Fibroblast of lung (primary cell): ENCODE measurements at regions not wholly inside any gene's neighbourhood (a gene's known extent, or its start where the extent isn't known, plus 50 kb on each side); places are given as distances from the start of the nearest gene placed in this dataset.
A peak's percentile ranks its signal among the peaks of the same experiment; 100 is the strongest.

Source experiments
- DNase-seq, 2 donors: peaks; one replicate each; pipeline versions ENCODE4 v3.0.0 to v3.0.0-alpha.2; 2010; ENCODE audit warnings: low read depth in 2 of 2
- H2AFZ ChIP-seq: 2 replicates; pipeline ENCODE4 v1.5.1; 2012; ENCODE audit warnings: low read length, control low read depth, inconsistent platforms
- H3K27ac ChIP-seq: 2 replicates; pipeline ENCODE4 v1.5.1; 2011; ENCODE audit warnings: low read length, control low read depth; ENCODE audit not compliant: insufficient read depth
- H3K27me3 ChIP-seq: 2 replicates; pipeline ENCODE4 v1.5.1; 2011; ENCODE audit warnings: mild to moderate bottlenecking, low read length; ENCODE audit not compliant: control insufficient read depth, insufficient read depth
- H3K36me3 ChIP-seq: 2 replicates; pipeline ENCODE4 v1.5.1; 2011; ENCODE audit warnings: low read length; ENCODE audit not compliant: control insufficient read depth, insufficient read depth
- H3K4me1 ChIP-seq: 2 replicates; pipeline ENCODE4 v1.5.1; 2011; ENCODE audit warnings: low read length; ENCODE audit not compliant: control insufficient read depth, insufficient read depth; ENCODE audit errors: extremely low read depth
- H3K4me2 ChIP-seq: 2 replicates; pipeline ENCODE4 v1.5.1; 2011; ENCODE audit warnings: low read length, control low read depth; ENCODE audit not compliant: insufficient read depth; ENCODE audit errors: extremely low read depth
- H3K4me3 ChIP-seq, 4 experiments: fragments of 200-600 bp in 1 of 4; sonication (generic) in 1 of 4; replicated peaks in 1 of 4; 2 replicates each; pipeline ENCODE4 v1.5.1; 2011 to 2016; ENCODE audit warnings: low read length in 4 of 4, low read depth in 3 of 4, mild to moderate bottlenecking in 3 of 4, control low read depth in 2 of 4, inconsistent platforms in 1 of 4, mixed read lengths in 1 of 4; ENCODE audit not compliant: insufficient read depth in 1 of 4; ENCODE audit errors: control extremely low read depth in 1 of 4
- H3K79me2 ChIP-seq: 2 replicates; pipeline ENCODE4 v1.5.1; 2012; ENCODE audit warnings: mild to moderate bottlenecking, low read length, inconsistent platforms; ENCODE audit not compliant: control insufficient read depth, insufficient read depth
- H3K9ac ChIP-seq: 2 replicates; pipeline ENCODE4 v1.5.1; 2011; ENCODE audit warnings: mild to moderate bottlenecking, low read length, control low read depth; ENCODE audit not compliant: insufficient read depth
- H3K9me3 ChIP-seq: 2 replicates; pipeline ENCODE4 v1.5.1; 2012; ENCODE audit warnings: low read depth, low read length; ENCODE audit not compliant: control insufficient read depth, insufficient read depth
- H4K20me1 ChIP-seq: 2 replicates; pipeline ENCODE4 v1.5.1; 2011; ENCODE audit warnings: low read length; ENCODE audit not compliant: control insufficient read depth, insufficient read depth; ENCODE audit errors: extremely low read depth
- CTCF ChIP-seq, 2 donors: IDR thresholded peaks in 1 of 2; conservative IDR thresholded peaks in 1 of 2; 1 replicate in 1 of 2; 2 replicates in 1 of 2; pipeline ENCODE4 v1.5.1; 2011 to 2012; ENCODE audit warnings: low read length in 2 of 2, control low read depth in 1 of 2, inconsistent platforms in 1 of 2, low read depth in 1 of 2, mild to moderate bottlenecking in 1 of 2
- EZH2 ChIP-seq: IDR thresholded peaks from 2 replicates; pipeline ENCODE4 v1.5.1; 2012; ENCODE audit warnings: low read length, control low read depth, mild to moderate bottlenecking; ENCODE audit errors: missing control alignments

DNA sequence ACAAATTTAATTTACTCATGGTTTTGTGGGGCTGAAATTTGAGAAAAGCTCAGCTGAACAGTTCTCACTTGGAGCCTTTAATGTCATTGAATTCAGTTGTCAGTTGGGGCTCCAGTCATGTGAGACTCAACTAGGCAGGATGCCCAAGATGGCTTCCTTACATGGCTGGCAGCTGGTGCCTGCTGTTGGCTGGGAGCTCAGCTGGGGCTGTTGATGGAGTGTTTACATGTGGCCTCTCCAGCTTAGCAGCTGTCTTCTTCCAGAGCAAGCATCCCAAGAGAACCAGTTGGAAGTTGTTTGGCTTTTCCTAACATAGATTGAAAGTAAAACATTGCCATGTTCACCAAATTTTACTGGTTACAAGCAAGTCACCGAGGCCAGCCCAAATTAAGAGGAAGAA is 81.8 kb upstream of the KCNA3 start:
- no peak overlapping the region for H3K9ac ChIP-seq
- H3K9me3 ChIP-seq, result no peaks in the 10 kb centered on the region
- DNase-seq, result peak in 1 of 2 donors; percentile 10
- H3K79me2 ChIP-seq, result no peaks in the 10 kb centered on the region
- no peaks in the 10 kb centered on the region for H4K20me1 ChIP-seq
- no peak overlapping the region for H3K27ac ChIP-seq
- TF ChIP-seq CTCF (conservative IDR thresholded peaks at IDR 0.05 in 1 of 2, IDR thresholded peaks at IDR 0.05 in 1 of 2; ENCODE audit: low read depth in 1 of 2, low read length in 2 of 2) (no peak), EZH2 (no peak)
- no peak overlapping the region for H3K4me3 ChIP-seq
- H2AFZ ChIP-seq, result no peak overlapping the region
- H3K36me3 ChIP-seq, result no peaks in the 10 kb centered on the region
- H3K4me2 ChIP-seq, result no peak overlapping the region
- no peaks in the 10 kb centered on the region for H3K4me1 ChIP-seq
- H3K27me3 ChIP-seq, result no peaks in the 10 kb centered on the region

- H3K9ac ChIP-seq, result no peak overlapping the region
- H3K27ac ChIP-seq, result no peak overlapping the region
- H3K4me3 ChIP-seq, result no peak overlapping the region
- no peaks in the 10 kb centered on the region for H3K4me1 ChIP-seq
- DNase-seq, result no peak
- no peaks in the 10 kb centered on the region for H3K9me3 ChIP-seq
- no peaks in the 10 kb centered on the region for H3K79me2 ChIP-seq
- H2AFZ ChIP-seq, result no peak overlapping the region
- no peaks in the 10 kb centered on the region for H3K27me3 ChIP-seq
- no peaks in the 10 kb centered on the region for H3K36me3 ChIP-seq
- no peak for TF ChIP-seq CTCF (conservative IDR thresholded peaks at IDR 0.05 in 1 of 2, IDR thresholded peaks at IDR 0.05 in 1 of 2; ENCODE audit: low read depth in 1 of 2, low read length in 2 of 2)
- no peak for TF ChIP-seq EZH2
- no peak overlapping the region for H3K4me2 ChIP-seq
- H4K20me1 ChIP-seq, result no peaks in the 10 kb centered on the region
These were observed 78.4 kb upstream of the KCNA3 start for GRCh38 chr1:110752941-110753725.

DNA sequence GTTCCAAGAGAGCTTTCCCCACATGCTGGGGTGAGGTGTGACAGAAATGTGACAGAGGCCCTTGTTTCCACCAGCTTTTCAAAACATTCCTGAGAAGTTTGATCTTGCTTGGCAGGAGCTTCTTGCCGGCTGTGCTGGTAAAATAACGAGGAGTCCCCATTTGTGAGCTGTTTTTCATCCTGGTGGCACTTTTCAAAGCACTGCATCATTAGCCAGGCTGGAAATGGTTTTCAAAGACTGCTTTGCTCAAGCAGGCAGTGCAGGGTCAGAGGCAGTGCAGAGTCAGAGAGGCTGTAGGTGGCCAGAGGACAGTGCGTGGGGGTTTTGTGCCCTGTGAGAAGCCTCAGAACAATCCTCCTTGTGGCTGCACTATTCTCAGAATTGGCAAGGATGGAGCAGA is 75.8 kb upstream of the KCNA3 start:
- H3K36me3 ChIP-seq, result no peaks in the 10 kb centered on the region
- H2AFZ ChIP-seq, result no peak overlapping the region
- no peak overlapping the region for H3K9ac ChIP-seq
- H3K79me2 ChIP-seq, result no peaks in the 10 kb centered on the region
- no peak overlapping the region for H3K27ac ChIP-seq
- no peaks in the 10 kb centered on the region for H3K9me3 ChIP-seq
- no peaks in the 10 kb centered on the region for H3K27me3 ChIP-seq
- no peaks in the 10 kb centered on the region for H3K4me1 ChIP-seq
- H4K20me1 ChIP-seq, result no peaks in the 10 kb centered on the region
- no peak overlapping the region for H3K4me2 ChIP-seq
- TF ChIP-seq CTCF (conservative IDR thresholded peaks at IDR 0.05 in 1 of 2, IDR thresholded peaks at IDR 0.05 in 1 of 2; ENCODE audit: low read depth in 1 of 2, low read length in 2 of 2), result no peak
- no peak overlapping the region for H3K4me3 ChIP-seq
- DNase-seq, result no peak
